HG02588 (cell line): ENCODE measurements at regions not wholly inside any gene's neighbourhood (a gene's known extent, or its start where the extent isn't known, plus 50 kb on each side); places are given as distances from the start of the nearest gene placed in this dataset.

ENCODE experiments used
- ATAC-seq: cut with Tn5 transposase; IDR thresholded peaks from one replicate; pipeline ENCODE4 v1.9.1; 2021; ENCODE audit warnings: mild to moderate bottlenecking, moderate library complexity; ENCODE audit not compliant: unreplicated experiment

DNA sequence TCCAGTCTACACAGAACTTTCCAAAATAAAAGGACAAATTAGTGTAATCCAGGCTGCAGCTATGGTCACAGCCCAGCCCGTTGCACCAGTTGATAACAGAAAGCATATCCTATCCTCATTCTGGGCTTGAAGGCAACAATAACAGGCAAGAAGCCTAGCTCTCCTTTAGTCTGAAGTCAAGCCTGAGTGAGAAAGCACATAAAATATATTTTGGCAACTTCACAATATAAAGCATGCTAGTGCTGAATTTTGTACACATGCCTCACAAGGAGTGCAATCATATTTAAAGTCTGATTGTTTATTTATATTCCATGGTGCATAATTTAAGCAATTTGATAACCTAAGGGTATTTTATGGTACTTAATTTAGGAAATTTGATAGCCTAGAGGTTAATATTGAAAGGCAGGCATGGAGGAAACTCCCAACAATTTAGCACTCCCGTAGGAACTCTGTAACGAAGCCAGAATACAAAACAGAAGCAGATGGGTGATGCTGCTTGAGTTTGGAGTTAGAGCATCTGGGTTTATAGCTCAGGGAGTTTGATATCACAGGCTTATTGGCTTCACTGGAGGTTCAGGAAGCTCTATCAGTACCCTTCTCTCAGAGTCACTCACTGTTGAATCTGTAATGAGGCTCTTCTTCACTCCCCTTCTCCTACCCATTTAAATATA is 1199.1 kb upstream of the GYPC start:
- no peak for ATAC-seq

DNA sequence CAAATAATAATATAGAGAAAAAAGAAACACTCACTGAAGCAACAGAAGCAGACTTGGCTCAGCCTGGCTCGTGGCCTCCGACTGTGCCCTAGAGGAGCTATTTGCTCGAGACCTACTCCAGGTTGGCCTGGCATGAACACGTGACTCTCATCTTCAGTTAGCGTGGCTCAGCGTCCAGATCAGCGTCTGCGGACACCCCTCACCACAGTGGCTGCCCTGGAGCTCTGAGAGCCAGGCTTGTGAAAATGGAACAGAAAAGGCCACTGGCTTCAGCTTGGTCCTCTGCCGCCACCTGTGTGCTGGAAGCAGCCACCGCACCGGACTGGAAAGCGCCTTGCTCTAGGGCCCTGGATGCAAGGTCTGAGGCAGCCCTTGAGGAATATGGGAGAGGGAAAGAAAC is 1184.0 kb upstream of the GYPC start:
- no peak for ATAC-seq

GRCh38 chr2:125479143-125479636 is 1176.8 kb upstream of the GYPC start:
- ATAC-seq, result no peak

GRCh38 chr2:125490308-125490707 is 1165.7 kb upstream of the GYPC start:
- ATAC-seq, result no peak

- no peak for ATAC-seq
Observed at GRCh38 chr2:125491663-125492062, 1164.3 kb upstream of the GYPC start.

GRCh38 chr2:125512313-125512712 is 1143.6 kb upstream of the GYPC start:
- ATAC-seq, result no peak

GRCh38 chr2:125516496-125517109 is 1139.4 kb upstream of the GYPC start:
- no peak for ATAC-seq

DNA sequence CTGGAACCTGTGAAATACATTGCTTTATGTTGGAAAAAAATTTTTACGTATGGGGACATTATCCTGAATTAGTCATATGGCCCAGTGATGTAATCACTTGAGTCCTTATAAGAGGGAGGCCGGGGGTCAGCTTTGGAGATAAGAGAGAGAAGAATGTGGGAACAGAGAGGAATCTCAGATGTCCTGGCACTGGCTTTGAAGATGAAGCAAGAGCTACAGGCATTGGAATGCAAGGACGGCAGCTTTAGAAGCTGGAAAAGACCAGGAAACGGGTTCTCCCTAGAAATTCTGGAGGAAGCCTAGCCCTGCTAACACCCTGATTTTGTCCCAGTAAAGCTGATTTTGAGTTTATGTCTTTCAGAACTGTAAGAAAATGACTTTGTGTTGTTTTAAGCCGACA is 1129.9 kb upstream of the GYPC start:
- no peak for ATAC-seq

DNA sequence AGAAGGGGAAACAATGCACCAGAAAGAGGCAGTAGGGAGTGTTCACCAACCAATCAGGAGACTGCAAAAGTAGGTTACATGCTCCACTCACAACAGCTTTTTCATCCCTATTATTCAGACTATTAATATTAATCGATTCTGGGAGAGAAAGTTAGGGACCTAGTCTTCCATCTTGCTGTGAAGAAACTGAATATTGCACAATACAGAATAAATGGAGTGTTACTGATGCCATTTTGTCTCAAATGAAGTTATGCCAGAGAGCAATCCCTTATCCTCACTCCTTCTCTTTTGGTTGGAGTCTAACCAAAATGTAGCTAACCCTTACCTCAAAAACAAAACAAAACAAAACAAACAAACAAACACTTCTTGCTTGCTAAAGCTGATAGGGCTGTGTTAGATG is 1120.9 kb upstream of the GYPC start:
- no peak for ATAC-seq

DNA sequence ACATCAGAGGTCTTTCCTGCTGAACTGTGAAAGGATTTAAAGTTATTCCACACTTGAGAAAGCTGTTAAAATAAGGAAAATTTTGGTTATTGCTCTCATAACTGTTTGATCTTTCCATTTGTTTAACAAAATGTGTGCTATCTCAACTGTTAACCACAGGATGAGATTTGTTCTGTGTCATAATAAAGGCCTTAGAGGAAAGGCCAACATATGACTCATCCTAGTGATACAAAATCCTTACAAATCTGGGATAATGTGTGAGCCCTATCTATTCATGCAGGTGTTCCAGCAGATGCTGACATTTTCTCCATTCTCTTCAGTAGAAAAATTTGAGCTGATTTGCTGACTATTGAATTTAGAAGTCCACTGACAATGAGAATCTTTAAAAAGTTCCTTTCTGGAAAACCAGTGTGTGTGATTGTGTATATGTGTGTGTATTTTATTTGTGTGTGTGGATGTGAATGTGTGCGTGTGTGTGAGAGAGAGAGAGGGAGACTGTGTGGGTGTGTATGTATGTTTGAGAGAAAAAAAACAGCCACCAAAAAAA is 1111.9 kb upstream of the GYPC start:
- ATAC-seq, result no peak

GRCh38 chr2:125553768-125554167 is 1102.2 kb upstream of the GYPC start:
- ATAC-seq, result no peak

GRCh38 chr2:125554956-125555355 is 1101.0 kb upstream of the GYPC start:
- ATAC-seq, result no peak

GRCh38 chr2:125559186-125559585 is 1096.8 kb upstream of the GYPC start:
- no peak for ATAC-seq

DNA sequence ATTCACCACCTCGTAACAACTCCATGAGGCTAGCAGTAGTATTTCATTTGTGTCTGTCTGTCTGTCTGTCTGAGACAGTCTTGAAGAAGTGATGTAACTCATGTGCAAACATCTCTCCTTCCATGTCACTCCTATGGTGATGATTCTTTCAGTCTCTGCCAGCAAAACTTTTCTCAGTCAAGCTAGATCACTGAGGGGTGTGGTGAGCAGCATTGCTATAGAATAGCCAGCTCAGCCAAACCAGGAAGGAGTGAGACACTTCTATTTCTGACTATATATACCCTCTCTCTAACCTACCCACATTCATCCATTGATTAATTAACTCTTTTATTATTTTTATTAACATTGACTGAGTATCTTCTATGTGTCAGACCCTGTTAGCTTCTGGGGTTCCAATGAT is 1095.1 kb upstream of the GYPC start:
- ATAC-seq, result no peak

DNA sequence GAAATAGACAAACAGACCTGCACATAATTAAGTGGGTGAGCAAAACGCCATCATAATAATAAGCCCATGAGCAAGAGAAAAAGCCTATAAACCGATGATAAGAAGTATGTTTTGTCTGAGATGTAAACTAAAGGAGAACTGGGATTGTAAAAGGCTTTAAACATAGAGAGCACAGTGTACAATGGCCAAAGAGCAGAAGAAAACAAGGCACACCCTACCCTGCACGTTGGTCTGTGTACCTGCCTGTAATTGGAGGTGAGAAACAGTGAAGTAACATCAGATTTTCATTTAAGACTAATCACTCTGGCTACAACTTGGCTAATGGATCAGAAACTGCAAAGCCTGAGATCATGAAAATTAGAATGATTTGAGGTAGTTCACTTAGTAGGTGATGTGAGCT is 1094.7 kb upstream of the GYPC start:
- ATAC-seq, result no peak

GRCh38 chr2:125562924-125563323 is 1093.0 kb upstream of the GYPC start:
- no peak for ATAC-seq

GRCh38 chr2:125564471-125564870 is 1091.5 kb upstream of the GYPC start:
- ATAC-seq, result no peak

- ATAC-seq, result no peak
Observed at GRCh38 chr2:125566422-125566821, 1089.5 kb upstream of the GYPC start.

GRCh38 chr2:125567100-125567499 is 1088.9 kb upstream of the GYPC start:
- no peak for ATAC-seq

GRCh38 chr2:125572660-125573059 is 1083.3 kb upstream of the GYPC start:
- no peak for ATAC-seq

GRCh38 chr2:125573432-125573831 is 1082.5 kb upstream of the GYPC start:
- ATAC-seq, result no peak

- ATAC-seq, result no peak
Observed at GRCh38 chr2:125576558-125576957, 1079.4 kb upstream of the GYPC start.
